GM23338 (cell line): ENCODE measurements at regions not wholly inside any gene's neighbourhood (a gene's known extent, or its start where the extent isn't known, plus 50 kb on each side); places are given as distances from the start of the nearest gene placed in this dataset.
A peak's percentile ranks its signal among the peaks of the same experiment; 100 is the strongest.

Source experiments
- ATAC-seq: fragments of 200-7000 bp; cut with Tn5 transposase; 3 replicates; pipeline ENCODE4 v1.9.1; 2020
- DNase-seq: peaks from one replicate; pipeline ENCODE4 v3.0.0-alpha.2; 2015; ENCODE audit warnings: low spot score
- H2AFZ ChIP-seq: fragments of 200-600 bp; sonication (generic); 2 replicates; pipeline ENCODE4 v1.8.0; 2016; ENCODE audit warnings: antibody characterized with exemption, mild to moderate bottlenecking, moderate library complexity
- H3F3A ChIP-seq: fragments of 200-600 bp; sonication (generic); replicated peaks from 2 replicates; pipeline ENCODE4 v1.8.0; 2017; ENCODE audit warnings: antibody characterized with exemption, mixed run types, low read depth
- H3K27ac ChIP-seq: fragments of 200-600 bp; sonication (generic); 2 replicates; pipeline ENCODE4 v1.6.1; 2016; ENCODE audit warnings: low read depth
- H3K27me3 ChIP-seq: fragments of 200-600 bp; sonication (generic); 2 replicates; pipeline ENCODE4 v1.8.0; 2016; ENCODE audit warnings: mild to moderate bottlenecking, mixed run types, moderate library complexity; ENCODE audit not compliant: insufficient read depth
- H3K36me3 ChIP-seq: fragments of 200-600 bp; sonication (generic); 2 replicates; pipeline ENCODE4 v1.8.0; 2016; ENCODE audit warnings: mild to moderate bottlenecking; ENCODE audit not compliant: insufficient read depth
- H3K4me1 ChIP-seq: fragments of 200-600 bp; sonication (generic); 2 replicates; pipeline ENCODE4 v1.8.0; 2016; ENCODE audit warnings: mild to moderate bottlenecking, moderate library complexity; ENCODE audit not compliant: insufficient read depth
- H3K4me2 ChIP-seq: fragments of 200-600 bp; sonication (generic); 2 replicates; pipeline ENCODE4 v1.7.1; 2017; ENCODE audit warnings: mixed run types
- H3K4me3 ChIP-seq: fragments of 200-600 bp; sonication (generic); 2 replicates; pipeline ENCODE4 v1.6.1; 2016; ENCODE audit warnings: mixed run types
- H3K79me2 ChIP-seq: fragments of 200-600 bp; sonication (generic); replicated peaks from 2 replicates; pipeline ENCODE4 v1.8.0; 2017; ENCODE audit warnings: mild to moderate bottlenecking; ENCODE audit not compliant: insufficient read depth
- H3K9me2 ChIP-seq: fragments of 200-600 bp; sonication (generic); 2 replicates; pipeline ENCODE4 v1.8.0; 2017; ENCODE audit not compliant: insufficient read depth
- H4K20me1 ChIP-seq: fragments of 200-600 bp; sonication (generic); replicated peaks from 2 replicates; pipeline ENCODE4 v1.8.0; 2017; ENCODE audit warnings: mild to moderate bottlenecking; ENCODE audit not compliant: insufficient read depth
- H3K27ac Mint-ChIP-seq: 2 replicates; pipeline ENCODE4 v1.8.0; 2020; ENCODE audit warnings: inconsistent platforms, mild to moderate bottlenecking, moderate library complexity, mixed read lengths
- H3K27me3 Mint-ChIP-seq: 3 replicates; pipeline ENCODE4 v1.8.0; 2022; ENCODE audit warnings: low read depth, mild to moderate bottlenecking, moderate library complexity, mixed read lengths, inconsistent platforms; ENCODE audit not compliant: insufficient read depth, poor library complexity
- H3K36me3 Mint-ChIP-seq: 3 replicates; pipeline ENCODE4 v1.8.0; 2021; ENCODE audit warnings: low read depth, mild to moderate bottlenecking, inconsistent platforms, moderate library complexity, mixed read lengths
- H3K4me1 Mint-ChIP-seq: 3 replicates; pipeline ENCODE4 v1.8.0; 2020; ENCODE audit warnings: mild to moderate bottlenecking, inconsistent platforms, mixed read lengths
- H3K4me3 Mint-ChIP-seq: 3 replicates; pipeline ENCODE4 v1.8.0; 2021; ENCODE audit warnings: moderate library complexity, mild to moderate bottlenecking, inconsistent platforms, mixed read lengths
- H3K9me3 Mint-ChIP-seq: 3 replicates; pipeline ENCODE4 v1.8.0; 2020; ENCODE audit warnings: moderate library complexity, mild to moderate bottlenecking, inconsistent platforms, mixed read lengths
- POLR2AphosphoS5 ChIP-seq: IDR thresholded peaks from 2 replicates; pipeline ENCODE4 v1.6.1; 2016; ENCODE audit warnings: antibody characterized with exemption, low read depth
- ZNF114 ChIP-seq: fragments of 250-450 bp; sonication (Bioruptor Pico); IDR thresholded peaks from 2 replicates; pipeline ENCODE4 v1.5.0; 2020; ENCODE audit warnings: mild to moderate bottlenecking, moderate library complexity
- TF ChIP-seq, protein P1 (sequence below), 2 experiments: fragments of 200-600 bp in 1 of 2; sonication (generic) in 1 of 2; conservative IDR thresholded peaks; 2 replicates each; pipeline versions ENCODE4 v1.5.1 to v1.6.1; 2016 to 2017; ENCODE audit warnings: antibody characterized with exemption in 2 of 2, low read depth in 2 of 2, mild to moderate bottlenecking in 2 of 2, moderate library complexity in 1 of 2
- TF ChIP-seq, protein P2 (sequence below): IDR thresholded peaks from one replicate; pipeline ENCODE4 v1.6.1; 2018; ENCODE audit warnings: antibody characterized with exemption; ENCODE audit not compliant: unreplicated experiment
- TF ChIP-seq, protein P3 (sequence below): fragments of 250-450 bp; sonication (Bioruptor Pico); IDR thresholded peaks from 2 replicates; pipeline ENCODE4 v1.5.0; 2020; ENCODE audit warnings: mild to moderate bottlenecking, moderate library complexity

DNA sequence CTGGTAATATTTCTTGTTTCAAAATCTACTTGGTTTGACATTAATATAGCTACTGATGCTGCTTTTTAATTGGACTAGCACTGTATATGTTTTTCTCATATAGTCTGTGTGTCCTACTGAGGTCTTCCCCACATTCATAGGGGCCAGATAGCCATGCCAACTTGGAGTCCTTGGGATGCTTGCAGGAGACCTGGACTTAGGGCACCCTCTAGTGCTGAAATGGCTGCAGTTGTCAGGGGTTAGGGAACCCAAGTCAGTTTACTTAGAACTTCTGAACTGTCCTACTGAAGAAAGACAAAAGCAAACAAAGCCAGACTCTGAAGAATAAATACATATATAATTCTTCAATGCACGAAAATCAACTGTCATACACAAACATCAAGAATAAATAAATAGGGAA lies 279.9 kb upstream of the SYT1 start:
- H3K27ac Mint-ChIP-seq = no peak overlapping the region
- Histone ChIP-seq H2AFZ (no peak overlapping the region), H3K9me2 (no peaks in the 10 kb centered on the region), H4K20me1 (no peaks in the 10 kb centered on the region), H3K4me3 (no peak overlapping the region), H3K4me1 (no peaks in the 10 kb centered on the region), H3K4me2 (no peak overlapping the region), H3K27ac (no peak overlapping the region), H3F3A (no peaks in the 10 kb centered on the region), H3K36me3 (no peaks in the 10 kb centered on the region), H3K79me2 (no peaks in the 10 kb centered on the region), H3K27me3 (no peaks in the 10 kb centered on the region)
- H3K4me3 Mint-ChIP-seq = no peak overlapping the region
- H3K4me1 Mint-ChIP-seq = no peaks in the 10 kb centered on the region
- ATAC-seq (peak; percentile 95), DNase-seq (peak; percentile 83)
- no peaks in the 10 kb centered on the region for H3K27me3 Mint-ChIP-seq
- TF ChIP-seq, protein P1, sequence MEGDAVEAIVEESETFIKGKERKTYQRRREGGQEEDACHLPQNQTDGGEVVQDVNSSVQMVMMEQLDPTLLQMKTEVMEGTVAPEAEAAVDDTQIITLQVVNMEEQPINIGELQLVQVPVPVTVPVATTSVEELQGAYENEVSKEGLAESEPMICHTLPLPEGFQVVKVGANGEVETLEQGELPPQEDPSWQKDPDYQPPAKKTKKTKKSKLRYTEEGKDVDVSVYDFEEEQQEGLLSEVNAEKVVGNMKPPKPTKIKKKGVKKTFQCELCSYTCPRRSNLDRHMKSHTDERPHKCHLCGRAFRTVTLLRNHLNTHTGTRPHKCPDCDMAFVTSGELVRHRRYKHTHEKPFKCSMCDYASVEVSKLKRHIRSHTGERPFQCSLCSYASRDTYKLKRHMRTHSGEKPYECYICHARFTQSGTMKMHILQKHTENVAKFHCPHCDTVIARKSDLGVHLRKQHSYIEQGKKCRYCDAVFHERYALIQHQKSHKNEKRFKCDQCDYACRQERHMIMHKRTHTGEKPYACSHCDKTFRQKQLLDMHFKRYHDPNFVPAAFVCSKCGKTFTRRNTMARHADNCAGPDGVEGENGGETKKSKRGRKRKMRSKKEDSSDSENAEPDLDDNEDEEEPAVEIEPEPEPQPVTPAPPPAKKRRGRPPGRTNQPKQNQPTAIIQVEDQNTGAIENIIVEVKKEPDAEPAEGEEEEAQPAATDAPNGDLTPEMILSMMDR (conservative IDR thresholded peaks at IDR 0.05; ENCODE audit: low read depth in 2 of 2) = peak; percentile 90 to 96
- TF ChIP-seq ZNF114 (CRISPR knock-in tag) (no peak), POLR2AphosphoS5 (no peak)
- TF ChIP-seq, protein P2, sequence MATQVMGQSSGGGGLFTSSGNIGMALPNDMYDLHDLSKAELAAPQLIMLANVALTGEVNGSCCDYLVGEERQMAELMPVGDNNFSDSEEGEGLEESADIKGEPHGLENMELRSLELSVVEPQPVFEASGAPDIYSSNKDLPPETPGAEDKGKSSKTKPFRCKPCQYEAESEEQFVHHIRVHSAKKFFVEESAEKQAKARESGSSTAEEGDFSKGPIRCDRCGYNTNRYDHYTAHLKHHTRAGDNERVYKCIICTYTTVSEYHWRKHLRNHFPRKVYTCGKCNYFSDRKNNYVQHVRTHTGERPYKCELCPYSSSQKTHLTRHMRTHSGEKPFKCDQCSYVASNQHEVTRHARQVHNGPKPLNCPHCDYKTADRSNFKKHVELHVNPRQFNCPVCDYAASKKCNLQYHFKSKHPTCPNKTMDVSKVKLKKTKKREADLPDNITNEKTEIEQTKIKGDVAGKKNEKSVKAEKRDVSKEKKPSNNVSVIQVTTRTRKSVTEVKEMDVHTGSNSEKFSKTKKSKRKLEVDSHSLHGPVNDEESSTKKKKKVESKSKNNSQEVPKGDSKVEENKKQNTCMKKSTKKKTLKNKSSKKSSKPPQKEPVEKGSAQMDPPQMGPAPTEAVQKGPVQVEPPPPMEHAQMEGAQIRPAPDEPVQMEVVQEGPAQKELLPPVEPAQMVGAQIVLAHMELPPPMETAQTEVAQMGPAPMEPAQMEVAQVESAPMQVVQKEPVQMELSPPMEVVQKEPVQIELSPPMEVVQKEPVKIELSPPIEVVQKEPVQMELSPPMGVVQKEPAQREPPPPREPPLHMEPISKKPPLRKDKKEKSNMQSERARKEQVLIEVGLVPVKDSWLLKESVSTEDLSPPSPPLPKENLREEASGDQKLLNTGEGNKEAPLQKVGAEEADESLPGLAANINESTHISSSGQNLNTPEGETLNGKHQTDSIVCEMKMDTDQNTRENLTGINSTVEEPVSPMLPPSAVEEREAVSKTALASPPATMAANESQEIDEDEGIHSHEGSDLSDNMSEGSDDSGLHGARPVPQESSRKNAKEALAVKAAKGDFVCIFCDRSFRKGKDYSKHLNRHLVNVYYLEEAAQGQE = no peak
- TF ChIP-seq, protein P3, sequence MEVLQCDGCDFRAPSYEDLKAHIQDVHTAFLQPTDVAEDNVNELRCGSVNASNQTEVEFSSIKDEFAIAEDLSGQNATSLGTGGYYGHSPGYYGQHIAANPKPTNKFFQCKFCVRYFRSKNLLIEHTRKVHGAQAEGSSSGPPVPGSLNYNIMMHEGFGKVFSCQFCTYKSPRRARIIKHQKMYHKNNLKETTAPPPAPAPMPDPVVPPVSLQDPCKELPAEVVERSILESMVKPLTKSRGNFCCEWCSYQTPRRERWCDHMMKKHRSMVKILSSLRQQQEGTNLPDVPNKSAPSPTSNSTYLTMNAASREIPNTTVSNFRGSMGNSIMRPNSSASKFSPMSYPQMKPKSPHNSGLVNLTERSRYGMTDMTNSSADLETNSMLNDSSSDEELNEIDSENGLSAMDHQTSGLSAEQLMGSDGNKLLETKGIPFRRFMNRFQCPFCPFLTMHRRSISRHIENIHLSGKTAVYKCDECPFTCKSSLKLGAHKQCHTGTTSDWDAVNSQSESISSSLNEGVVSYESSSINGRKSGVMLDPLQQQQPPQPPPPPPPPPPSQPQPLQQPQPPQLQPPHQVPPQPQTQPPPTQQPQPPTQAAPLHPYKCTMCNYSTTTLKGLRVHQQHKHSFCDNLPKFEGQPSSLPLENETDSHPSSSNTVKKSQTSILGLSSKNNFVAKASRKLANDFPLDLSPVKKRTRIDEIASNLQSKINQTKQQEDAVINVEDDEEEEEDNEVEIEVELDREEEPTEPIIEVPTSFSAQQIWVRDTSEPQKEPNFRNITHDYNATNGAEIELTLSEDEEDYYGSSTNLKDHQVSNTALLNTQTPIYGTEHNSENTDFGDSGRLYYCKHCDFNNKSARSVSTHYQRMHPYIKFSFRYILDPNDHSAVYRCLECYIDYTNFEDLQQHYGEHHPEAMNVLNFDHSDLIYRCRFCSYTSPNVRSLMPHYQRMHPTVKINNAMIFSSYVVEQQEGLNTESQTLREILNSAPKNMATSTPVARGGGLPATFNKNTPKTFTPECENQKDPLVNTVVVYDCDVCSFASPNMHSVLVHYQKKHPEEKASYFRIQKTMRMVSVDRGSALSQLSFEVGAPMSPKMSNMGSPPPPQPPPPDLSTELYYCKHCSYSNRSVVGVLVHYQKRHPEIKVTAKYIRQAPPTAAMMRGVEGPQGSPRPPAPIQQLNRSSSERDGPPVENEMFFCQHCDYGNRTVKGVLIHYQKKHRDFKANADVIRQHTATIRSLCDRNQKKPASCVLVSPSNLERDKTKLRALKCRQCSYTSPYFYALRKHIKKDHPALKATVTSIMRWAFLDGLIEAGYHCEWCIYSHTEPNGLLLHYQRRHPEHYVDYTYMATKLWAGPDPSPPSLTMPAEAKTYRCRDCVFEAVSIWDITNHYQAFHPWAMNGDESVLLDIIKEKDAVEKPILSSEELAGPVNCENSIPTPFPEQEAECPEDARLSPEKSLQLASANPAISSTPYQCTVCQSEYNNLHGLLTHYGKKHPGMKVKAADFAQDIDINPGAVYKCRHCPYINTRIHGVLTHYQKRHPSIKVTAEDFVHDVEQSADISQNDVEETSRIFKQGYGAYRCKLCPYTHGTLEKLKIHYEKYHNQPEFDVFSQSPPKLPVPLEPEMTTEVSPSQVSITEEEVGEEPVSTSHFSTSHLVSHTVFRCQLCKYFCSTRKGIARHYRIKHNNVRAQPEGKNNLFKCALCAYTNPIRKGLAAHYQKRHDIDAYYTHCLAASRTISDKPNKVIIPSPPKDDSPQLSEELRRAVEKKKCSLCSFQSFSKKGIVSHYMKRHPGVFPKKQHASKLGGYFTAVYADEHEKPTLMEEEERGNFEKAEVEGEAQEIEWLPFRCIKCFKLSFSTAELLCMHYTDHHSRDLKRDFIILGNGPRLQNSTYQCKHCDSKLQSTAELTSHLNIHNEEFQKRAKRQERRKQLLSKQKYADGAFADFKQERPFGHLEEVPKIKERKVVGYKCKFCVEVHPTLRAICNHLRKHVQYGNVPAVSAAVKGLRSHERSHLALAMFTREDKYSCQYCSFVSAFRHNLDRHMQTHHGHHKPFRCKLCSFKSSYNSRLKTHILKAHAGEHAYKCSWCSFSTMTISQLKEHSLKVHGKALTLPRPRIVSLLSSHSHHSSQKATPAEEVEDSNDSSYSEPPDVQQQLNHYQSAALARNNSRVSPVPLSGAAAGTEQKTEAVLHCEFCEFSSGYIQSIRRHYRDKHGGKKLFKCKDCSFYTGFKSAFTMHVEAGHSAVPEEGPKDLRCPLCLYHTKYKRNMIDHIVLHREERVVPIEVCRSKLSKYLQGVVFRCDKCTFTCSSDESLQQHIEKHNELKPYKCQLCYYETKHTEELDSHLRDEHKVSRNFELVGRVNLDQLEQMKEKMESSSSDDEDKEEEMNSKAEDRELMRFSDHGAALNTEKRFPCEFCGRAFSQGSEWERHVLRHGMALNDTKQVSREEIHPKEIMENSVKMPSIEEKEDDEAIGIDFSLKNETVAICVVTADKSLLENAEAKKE = no peak
- no peaks in the 10 kb centered on the region for H3K36me3 Mint-ChIP-seq
- H3K9me3 Mint-ChIP-seq = 0 out of 3 replicates have a peak, but pooled peaks cover 3% of the 10 kb centered on the region
